Activated naive CD4-positive, alpha-beta T cell treated with anti-CD3 and anti-CD28 coated beads for 36 hours (primary cell): ENCODE measurements at regions not wholly inside any gene's neighbourhood (a gene's known extent, or its start where the extent isn't known, plus 50 kb on each side); places are given as distances from the start of the nearest gene placed in this dataset.
"Not testable (repeated sequence)": the region's sequence is repeated elsewhere in the genome, so short reads cannot be mapped to it uniquely, and the experiment has no call there.

Source experiments
- CTCF ChIA-PET: fragments of 350-600 bp; sonication (Branson Sonifier 250); formaldehyde crosslinking; loops from one replicate; lab custom pipeline; 2021; ENCODE audit warnings: antibody characterized with exemption; lab: Charles Lee
- DNase-seq: peaks from one replicate; pipeline ENCODE4 v3.0.0-alpha.2; 2020
- H3K27ac Mint-ChIP-seq: one replicate; pipeline ENCODE4 v1.8.0; 2021; ENCODE audit warnings: mild to moderate bottlenecking, mixed read lengths
- H3K27me3 Mint-ChIP-seq: one replicate; pipeline ENCODE4 v1.8.0; 2021; ENCODE audit warnings: low read depth, mixed read lengths
- H3K36me3 Mint-ChIP-seq: one replicate; pipeline ENCODE4 v1.8.0; 2021; ENCODE audit warnings: low read depth, mixed read lengths
- H3K4me1 Mint-ChIP-seq: one replicate; pipeline ENCODE4 v1.8.0; 2021; ENCODE audit warnings: low read depth, mixed read lengths
- H3K4me3 Mint-ChIP-seq: one replicate; pipeline ENCODE4 v1.8.0; 2021; ENCODE audit warnings: mild to moderate bottlenecking, moderate library complexity, mixed read lengths
- H3K9me3 Mint-ChIP-seq: one replicate; pipeline ENCODE4 v1.8.0; 2021; ENCODE audit warnings: mixed read lengths
- intact Hi-C: fragments of 100-400 bp; cut with micrococcal nuclease; formaldehyde crosslinking; loops from one replicate; pipeline ENCODE4 v1.15.1; 2023

GRCh38 chr11:69947059-69947792 lies 128.0 kb upstream of the FGF3 start:
- H3K36me3 Mint-ChIP-seq: no peaks in the 10 kb centered on the region
- H3K4me3 Mint-ChIP-seq: no peak overlapping the region
- H3K27ac Mint-ChIP-seq: no peak overlapping the region
- H3K4me1 Mint-ChIP-seq: no peaks in the 10 kb centered on the region
- no peak for DNase-seq
- CTCF ChIA-PET: interaction anchor here (1.7 kb wide), 1 partner anchor 248 kb away, joined by 4 read pairs; no protein-coding TSS in a partner anchor
- no peaks in the 10 kb centered on the region for H3K9me3 Mint-ChIP-seq
- intact Hi-C loops: no loop called here
- H3K27me3 Mint-ChIP-seq: peaks cover 17% of the 10 kb centered on the region

GRCh38 chr11:69947793-69948255 lies 128.6 kb upstream of the FGF3 start:
- Mint-ChIP-seq H3K27me3 (peaks cover 13% of the 10 kb centered on the region), H3K4me3 (no peak overlapping the region), H3K36me3 (no peaks in the 10 kb centered on the region), H3K9me3 (no peaks in the 10 kb centered on the region), H3K4me1 (no peaks in the 10 kb centered on the region), H3K27ac (no peak overlapping the region)
- no peak for DNase-seq
- CTCF ChIA-PET: interaction anchor here (1.7 kb wide), 1 partner anchor 248 kb away, joined by 4 read pairs; no protein-coding TSS in a partner anchor
- intact Hi-C loops: no loop called here

- DNase-seq: no peak
- Mint-ChIP-seq H3K4me1 (no peaks in the 10 kb centered on the region), H3K9me3 (no peaks in the 10 kb centered on the region), H3K36me3 (no peaks in the 10 kb centered on the region), H3K27me3 (peaks cover 13% of the 10 kb centered on the region), H3K27ac (no peak overlapping the region), H3K4me3 (no peak overlapping the region)
- CTCF ChIA-PET: no interaction called here
- intact Hi-C loops: no loop called here
These were observed 129.3 kb upstream of the FGF3 start for GRCh38 chr11:69948256-69949141.

GRCh38 chr11:69949327-69949726 lies 128.8 kb upstream of the ANO1 start:
- Mint-ChIP-seq H3K4me3 (no peak overlapping the region), H3K27me3 (peaks cover 13% of the 10 kb centered on the region), H3K4me1 (no peaks in the 10 kb centered on the region), H3K9me3 (no peaks in the 10 kb centered on the region), H3K27ac (no peak overlapping the region), H3K36me3 (no peaks in the 10 kb centered on the region)
- CTCF ChIA-PET: no interaction called here
- intact Hi-C loops: no loop called here
- DNase-seq: no peak

GRCh38 chr11:69950120-69950519 lies 128.0 kb upstream of the ANO1 start:
- peak; percentile 69 for DNase-seq
- H3K27me3 Mint-ChIP-seq: peaks cover 10% of the 10 kb centered on the region
- H3K27ac Mint-ChIP-seq: no peak overlapping the region
- H3K9me3 Mint-ChIP-seq: no peaks in the 10 kb centered on the region
- no peak overlapping the region for H3K4me3 Mint-ChIP-seq
- no peaks in the 10 kb centered on the region for H3K36me3 Mint-ChIP-seq
- CTCF ChIA-PET: no interaction called here
- no peaks in the 10 kb centered on the region for H3K4me1 Mint-ChIP-seq
- intact Hi-C loops: loop anchor here (1.0 to 2.0 kb wide), 2 partner anchors 241 to 247 kb away; no protein-coding TSS in a partner anchor

- no peaks in the 10 kb centered on the region for H3K9me3 Mint-ChIP-seq
- H3K4me1 Mint-ChIP-seq: no peaks in the 10 kb centered on the region
- H3K4me3 Mint-ChIP-seq: no peak overlapping the region
- H3K27ac Mint-ChIP-seq: no peak overlapping the region
- H3K27me3 Mint-ChIP-seq: peaks cover 10% of the 10 kb centered on the region
- no peak for DNase-seq
- H3K36me3 Mint-ChIP-seq: no peaks in the 10 kb centered on the region
- CTCF ChIA-PET: interaction anchor here (0.7 kb wide), 1 partner anchor 245 kb away, joined by 4 read pairs; no protein-coding TSS in a partner anchor
- intact Hi-C loops: loop anchor here (1.0 to 2.0 kb wide), 2 partner anchors 241 to 246 kb away; no protein-coding TSS in a partner anchor
These were observed 127.5 kb upstream of the ANO1 start for GRCh38 chr11:69950621-69951020.

GRCh38 chr11:69951821-69952220 lies 126.3 kb upstream of the ANO1 start:
- Mint-ChIP-seq H3K27ac (no peak overlapping the region), H3K4me3 (no peak overlapping the region), H3K4me1 (no peaks in the 10 kb centered on the region), H3K27me3 (peaks cover 10% of the 10 kb centered on the region), H3K9me3 (no peaks in the 10 kb centered on the region), H3K36me3 (no peaks in the 10 kb centered on the region)
- DNase-seq: no peak
- intact Hi-C loops: loop anchor here (2.0 kb wide), 1 partner anchor 245 kb away; no protein-coding TSS in a partner anchor
- CTCF ChIA-PET: interaction anchor here (0.9 kb wide), 1 partner anchor 205 kb away, joined by 3 read pairs; no protein-coding TSS in a partner anchor

- H3K9me3 Mint-ChIP-seq, H3K27ac Mint-ChIP-seq, H3K27me3 Mint-ChIP-seq, H3K4me3 Mint-ChIP-seq, H3K36me3 Mint-ChIP-seq, intact Hi-C loops, H3K4me1 Mint-ChIP-seq, DNase-seq: not testable (repeated sequence)
- CTCF ChIA-PET: interaction anchor here (0.8 to 1.1 kb wide), 3 partner anchors 69 to 204 kb away, joined by 3 read pairs; no protein-coding TSS in a partner anchor
These were observed 125.7 kb upstream of the ANO1 start for GRCh38 chr11:69952229-69952975.

GRCh38 chr11:69953356-69953755 lies 124.8 kb upstream of the ANO1 start:
- H3K9me3 Mint-ChIP-seq: no peaks in the 10 kb centered on the region
- CTCF ChIA-PET: interaction anchor here (0.8 to 1.1 kb wide), 2 partner anchors 68 to 91 kb away, joined by 3 read pairs; no protein-coding TSS in a partner anchor
- H3K36me3 Mint-ChIP-seq: no peaks in the 10 kb centered on the region
- H3K27ac Mint-ChIP-seq: no peak overlapping the region
- no peak for DNase-seq
- intact Hi-C loops: no loop called here
- H3K27me3 Mint-ChIP-seq: peaks cover 5% of the 10 kb centered on the region
- no peak overlapping the region for H3K4me3 Mint-ChIP-seq
- H3K4me1 Mint-ChIP-seq: no peaks in the 10 kb centered on the region

- DNase-seq: no peak
- intact Hi-C loops: no loop called here
- Mint-ChIP-seq H3K27me3 (peaks cover 4% of the 10 kb centered on the region), H3K36me3 (no peaks in the 10 kb centered on the region), H3K4me3 (no peak overlapping the region), H3K9me3 (peaks cover 1% of the 10 kb centered on the region), H3K4me1 (no peaks in the 10 kb centered on the region), H3K27ac (no peak overlapping the region)
- CTCF ChIA-PET: no interaction called here
These were observed 123.4 kb upstream of the ANO1 start for GRCh38 chr11:69954756-69955155.

- no peak overlapping the region for H3K27ac Mint-ChIP-seq
- H3K36me3 Mint-ChIP-seq: no peaks in the 10 kb centered on the region
- H3K27me3 Mint-ChIP-seq: peaks cover 7% of the 10 kb centered on the region
- intact Hi-C loops: no loop called here
- no peak overlapping the region for H3K4me3 Mint-ChIP-seq
- DNase-seq: no peak
- H3K9me3 Mint-ChIP-seq: peaks cover 1% of the 10 kb centered on the region
- CTCF ChIA-PET: no interaction called here
- H3K4me1 Mint-ChIP-seq: no peaks in the 10 kb centered on the region
These were observed 121.4 kb upstream of the ANO1 start for GRCh38 chr11:69956669-69957190.
